GM18502 (cell line): ENCODE measurements at regions not wholly inside any gene's neighbourhood (a gene's known extent, or its start where the extent isn't known, plus 50 kb on each side); places are given as distances from the start of the nearest gene placed in this dataset.

Experiments
- ATAC-seq: cut with Tn5 transposase; IDR thresholded peaks from one replicate; pipeline ENCODE4 v1.9.1; 2021; ENCODE audit warnings: mild to moderate bottlenecking; ENCODE audit not compliant: unreplicated experiment, poor library complexity

DNA sequence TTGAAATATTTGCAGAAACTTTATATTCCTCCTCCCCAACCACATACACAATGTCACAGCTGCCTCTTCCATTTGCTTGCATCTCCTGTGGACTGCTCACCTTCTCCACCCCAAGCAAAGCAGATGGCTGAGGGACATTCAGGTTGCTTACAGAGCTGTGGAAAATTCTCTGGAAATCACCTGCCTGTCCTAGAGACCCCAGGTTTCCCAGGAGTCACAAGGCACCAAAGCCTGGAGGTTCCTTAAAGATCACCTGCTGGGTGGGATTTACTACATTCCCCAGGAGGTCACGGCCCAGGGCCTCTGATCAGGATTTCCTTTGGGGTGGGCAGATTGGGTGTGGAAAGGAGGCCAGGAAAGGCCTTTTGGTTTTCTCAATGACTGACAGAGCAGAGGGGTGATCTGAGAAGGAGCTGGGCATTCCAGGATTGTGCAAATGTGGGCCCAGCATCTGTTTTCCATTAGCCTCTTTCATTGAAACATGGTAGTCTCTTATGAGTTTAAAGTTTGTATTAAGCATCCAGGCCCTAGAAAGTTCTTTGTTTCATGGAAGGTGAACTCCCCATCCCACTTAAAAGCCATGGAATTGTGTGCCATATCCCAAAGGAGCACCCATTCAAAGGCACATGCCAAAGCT lies 410.7 kb upstream of the TNP1 start:
- no peak for ATAC-seq

DNA sequence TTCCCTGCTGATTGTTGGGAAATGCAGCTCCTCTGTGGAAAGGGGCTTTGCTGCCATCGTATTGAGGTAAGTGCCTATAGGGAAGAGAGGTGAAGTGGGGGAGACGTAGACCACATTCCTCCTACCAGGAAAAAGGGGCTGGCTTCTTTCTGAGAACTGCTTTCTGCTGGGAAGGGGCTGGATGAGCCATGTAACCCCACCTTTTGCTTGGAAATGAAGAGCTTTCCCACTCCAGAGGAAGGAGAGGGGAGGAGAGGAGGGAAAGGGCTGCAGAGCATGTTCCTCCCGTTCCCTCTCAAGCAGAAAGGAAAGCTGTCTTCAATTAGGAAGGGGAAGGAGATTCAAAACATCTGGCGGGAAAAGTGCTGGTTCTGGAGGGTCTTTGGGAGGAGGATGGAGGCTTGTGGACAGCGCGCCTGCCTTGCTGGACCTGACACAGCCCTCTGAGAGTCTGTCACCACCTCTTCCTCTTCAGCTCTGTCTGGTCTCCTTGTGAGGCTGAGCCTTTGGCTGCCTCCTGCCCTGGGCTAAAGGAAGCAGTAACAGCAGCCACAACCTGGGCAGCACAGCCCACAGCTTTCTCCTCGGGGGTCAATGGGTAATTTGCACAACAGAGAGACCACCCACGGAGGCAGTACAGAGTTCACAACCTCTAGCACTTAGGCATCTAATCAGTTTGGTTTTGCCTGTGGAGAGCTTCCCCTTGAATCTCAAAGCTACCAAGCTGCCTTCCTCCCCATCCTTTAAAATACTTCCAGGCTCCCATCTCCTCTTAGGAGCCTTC lies 410.0 kb upstream of the TNP1 start:
- no peak for ATAC-seq

- no peak for ATAC-seq
Measured at GRCh38 chr2:217268978-217269377, 409.1 kb upstream of the TNP1 start.

DNA sequence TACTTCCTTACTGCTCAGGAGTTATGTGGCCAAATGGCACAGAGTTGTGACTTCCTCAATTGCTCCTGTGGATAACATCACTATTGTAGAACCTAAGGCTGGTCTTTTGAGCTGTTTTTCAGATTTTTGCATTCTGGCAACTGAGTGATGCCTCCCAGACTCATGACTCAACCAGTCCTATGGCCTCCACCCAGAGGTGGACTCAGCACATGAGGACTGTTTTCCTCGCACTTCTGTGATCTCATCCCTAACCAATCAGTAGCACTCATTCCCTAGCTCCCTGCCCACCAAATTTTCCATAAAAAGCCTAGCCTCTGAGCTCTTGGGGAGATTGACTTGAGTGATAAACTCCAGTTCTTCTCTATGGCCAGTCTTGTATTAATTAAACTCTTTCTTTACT lies 407.9 kb upstream of the TNP1 start:
- no peak for ATAC-seq

DNA sequence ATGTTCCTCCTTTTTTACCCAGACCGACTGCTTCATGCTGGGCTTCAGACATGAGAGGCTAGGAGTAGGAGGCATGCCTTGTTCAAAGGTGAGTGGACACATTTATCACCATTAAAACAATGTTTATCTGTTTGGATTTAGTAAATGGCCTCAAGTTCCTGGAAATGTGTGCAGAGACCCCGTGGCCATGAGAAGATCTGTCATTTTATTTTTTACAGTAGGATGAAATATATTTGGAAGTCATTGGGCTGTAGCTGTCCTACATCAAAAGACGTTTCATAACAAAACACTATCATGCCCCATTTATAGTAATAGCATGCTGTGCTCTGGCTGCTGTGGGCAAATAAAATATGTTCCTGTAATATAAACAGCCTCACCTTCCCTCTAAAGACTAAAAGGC lies 403.9 kb upstream of the TNP1 start:
- ATAC-seq = no peak

GRCh38 chr2:217262911-217263310 lies 403.0 kb upstream of the TNP1 start:
- ATAC-seq = no peak

- ATAC-seq = no peak
Measured at GRCh38 chr2:217261452-217261851, 401.6 kb upstream of the TNP1 start.

- ATAC-seq = no peak
Measured at GRCh38 chr2:217260441-217261115, 400.7 kb upstream of the TNP1 start.

- no peak for ATAC-seq
Measured at GRCh38 chr2:217258170-217258569, 398.3 kb upstream of the TNP1 start.

GRCh38 chr2:217256251-217256650 lies 396.4 kb upstream of the TNP1 start:
- no peak for ATAC-seq

- ATAC-seq = no peak
Measured at GRCh38 chr2:217254111-217254510, 394.2 kb upstream of the TNP1 start.

DNA sequence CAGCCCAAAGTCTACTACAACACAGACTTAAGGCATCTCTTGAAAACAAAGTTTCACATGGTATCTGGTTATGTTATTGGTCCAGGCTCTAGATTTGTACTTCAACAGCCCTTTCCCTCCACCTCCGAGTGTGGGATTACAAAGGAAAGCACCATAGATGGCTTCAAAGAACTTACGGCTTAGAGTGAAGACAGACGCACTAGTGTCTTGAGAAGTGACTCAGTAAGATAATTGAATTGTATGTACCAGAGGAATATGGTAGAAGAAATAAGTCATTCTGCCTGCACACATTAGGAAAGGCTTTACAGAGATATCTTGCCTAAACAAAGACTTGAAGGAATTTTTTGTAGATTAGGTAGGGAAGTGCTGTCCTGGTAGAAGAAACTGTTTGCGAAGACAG lies 392.3 kb upstream of the TNP1 start:
- ATAC-seq = no peak

- no peak for ATAC-seq
Measured at GRCh38 chr2:217250013-217250524, 390.2 kb upstream of the TNP1 start.

- ATAC-seq = no peak
Measured at GRCh38 chr2:217249121-217250012, 389.5 kb upstream of the TNP1 start.

DNA sequence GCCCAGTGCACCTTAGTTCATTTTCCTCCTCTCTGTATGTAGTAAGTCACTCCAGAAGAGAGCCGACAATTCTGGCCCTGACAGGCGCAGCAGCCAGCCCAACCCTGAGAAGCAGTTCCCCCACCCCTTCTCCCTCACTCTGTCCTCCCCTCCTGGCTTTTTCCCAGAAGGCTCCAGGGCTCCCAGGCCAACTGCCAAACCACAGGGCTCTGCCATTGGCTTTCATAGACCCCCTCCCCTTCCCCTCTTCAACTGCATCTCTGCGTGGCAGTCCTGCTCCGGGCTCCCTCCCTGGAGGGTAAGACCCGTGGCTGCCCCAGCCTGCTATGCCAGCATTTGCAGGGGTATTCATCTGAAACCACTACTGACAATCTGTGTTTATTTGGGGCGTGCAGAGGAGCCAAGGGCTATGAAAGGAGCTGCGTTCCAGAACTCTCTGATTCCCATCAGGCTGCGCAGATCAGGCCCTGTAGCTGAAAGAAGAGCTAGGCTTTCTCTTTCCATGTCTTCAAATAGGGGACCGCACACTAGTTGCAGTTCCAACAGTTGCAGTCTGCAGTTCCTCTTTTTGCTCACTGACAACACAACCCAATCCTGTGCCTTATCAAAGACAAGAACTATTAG lies 388.6 kb upstream of the TNP1 start:
- ATAC-seq = peak; percentile 99

- no peak for ATAC-seq
Measured at GRCh38 chr2:217247476-217247875, 387.6 kb upstream of the TNP1 start.

DNA sequence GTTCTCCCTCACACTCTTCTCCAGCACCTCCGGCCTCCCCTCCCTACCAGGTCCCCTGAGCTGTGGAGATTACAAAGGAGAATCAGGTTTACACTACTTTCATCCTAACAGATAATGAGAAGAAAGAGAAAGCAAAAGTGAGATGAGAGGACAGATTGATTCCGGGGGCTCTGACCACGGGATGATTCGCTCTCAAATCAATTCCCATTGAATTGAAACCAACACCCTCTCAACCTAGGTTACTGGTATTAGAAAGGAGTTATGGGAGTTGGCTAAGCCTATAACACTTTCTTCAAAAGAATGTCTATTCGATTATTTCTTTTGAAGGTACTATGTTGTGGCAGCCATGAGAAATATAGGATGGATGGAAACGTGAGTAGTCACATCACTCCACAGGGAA lies 386.2 kb upstream of the TNP1 start:
- no peak for ATAC-seq

DNA sequence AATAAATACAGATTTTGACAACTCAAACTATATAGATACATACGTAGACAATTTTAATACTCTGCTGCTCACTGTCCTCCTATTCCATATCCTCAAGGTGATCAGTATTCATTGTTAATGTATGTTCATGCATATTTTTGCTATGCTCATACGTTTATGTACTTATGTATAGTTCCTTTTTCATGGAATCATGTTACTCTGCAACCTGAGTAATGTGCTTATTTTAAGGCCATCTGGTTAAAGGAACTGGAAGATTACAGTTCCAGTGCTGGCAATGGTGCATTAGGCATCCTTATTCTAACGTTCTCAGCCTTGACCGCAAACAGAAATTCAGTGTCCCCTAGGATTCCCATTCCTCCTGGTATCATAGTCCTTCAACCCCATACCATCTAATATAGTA lies 385.0 kb upstream of the TNP1 start:
- ATAC-seq = no peak

- no peak for ATAC-seq
Measured at GRCh38 chr2:217242947-217243346, 383.1 kb upstream of the TNP1 start.

- no peak for ATAC-seq
Measured at GRCh38 chr2:217231724-217232123, 371.9 kb upstream of the TNP1 start.
